Endodermal cell (in vitro differentiated cells): ENCODE measurements at regions not wholly inside any gene's neighbourhood (a gene's known extent, or its start where the extent isn't known, plus 50 kb on each side); places are given as distances from the start of the nearest gene placed in this dataset.

ENCODE experiments used
- DNase-seq: peaks from one replicate; pipeline ENCODE4 v3.0.0-alpha.2; 2017
- H3K27ac ChIP-seq: 2 replicates; pipeline ENCODE4 v1.5.1; 2013; ENCODE audit warnings: mild to moderate bottlenecking, low read depth, low read length, moderate library complexity
- H3K27me3 ChIP-seq: 2 replicates; pipeline ENCODE4 v1.6.1; 2013; ENCODE audit warnings: mild to moderate bottlenecking, low read length, moderate library complexity; ENCODE audit not compliant: insufficient read depth, control insufficient read depth, poor library complexity, severe bottlenecking
- H3K36me3 ChIP-seq: 2 replicates; pipeline ENCODE4 v1.7.0; 2013; ENCODE audit warnings: mild to moderate bottlenecking, low read length, moderate library complexity; ENCODE audit not compliant: control insufficient read depth, insufficient read depth
- H3K4me1 ChIP-seq: one replicate; pipeline ENCODE4 v1.7.0; 2013; ENCODE audit warnings: low read length; ENCODE audit not compliant: control insufficient read depth, insufficient read depth
- H3K4me3 ChIP-seq: 2 replicates; pipeline ENCODE4 v1.5.1; 2013; ENCODE audit warnings: mild to moderate bottlenecking, low read length, moderate library complexity
- H3K9ac ChIP-seq: 2 replicates; pipeline ENCODE4 v1.6.1; 2013; ENCODE audit warnings: mild to moderate bottlenecking, low read length, moderate library complexity; ENCODE audit not compliant: poor library complexity, severe bottlenecking; ENCODE audit errors: extremely low read depth
- H3K9me3 ChIP-seq: 2 replicates; pipeline ENCODE4 v1.6.1; 2013; ENCODE audit warnings: mild to moderate bottlenecking, low read length, moderate library complexity; ENCODE audit not compliant: control insufficient read depth
- H3K27ac Mint-ChIP-seq: 2 replicates; pipeline ENCODE4 v1.8.0; 2020; ENCODE audit warnings: mixed read lengths
- H3K27me3 Mint-ChIP-seq: 2 replicates; pipeline ENCODE4 v1.8.0; 2021; ENCODE audit warnings: mild to moderate bottlenecking, mixed read lengths; ENCODE audit not compliant: insufficient read depth
- H3K36me3 Mint-ChIP-seq: 2 replicates; pipeline ENCODE4 v1.8.0; 2020; ENCODE audit warnings: low read depth, mixed read lengths
- H3K4me1 Mint-ChIP-seq: 2 replicates; pipeline ENCODE4 v1.8.0; 2020; ENCODE audit warnings: mixed read lengths
- H3K4me3 Mint-ChIP-seq: 2 replicates; pipeline ENCODE4 v1.8.0; 2020; ENCODE audit warnings: mild to moderate bottlenecking, moderate library complexity, mixed read lengths
- H3K9me3 Mint-ChIP-seq: 2 replicates; pipeline ENCODE4 v1.8.0; 2020; ENCODE audit warnings: mild to moderate bottlenecking, mixed read lengths
- CTCF ChIP-seq: fragments of 200-600 bp; sonication (generic); conservative IDR thresholded peaks from 2 replicates; pipeline ENCODE4 v1.5.0; 2021; ENCODE audit warnings: antibody characterized with exemption, mild to moderate bottlenecking
- WGBS, 2 experiments: methylation state at CpG; one replicate each; pipeline versions ENCODE4 v1.1.5 to v1.1.7; 2013; ENCODE audit warnings: missing lambda C conversion rate in 2 of 2, mixed read lengths in 1 of 2; ENCODE audit not compliant: insufficient coverage in 1 of 2, insufficient read length in 1 of 2; 5-methylcytosine and 5-hydroxymethylcytosine counted together

GRCh38 chr17:77346765-77347164 lies 206.0 kb downstream of the SEC14L1 start:
- H3K4me1 Mint-ChIP-seq, result peaks cover 5% of the 10 kb centered on the region

GRCh38 chr17:77347544-77347943 lies 206.8 kb downstream of the SEC14L1 start:
- H3K27ac ChIP-seq, result no peak overlapping the region
- no peak overlapping the region for H3K9ac ChIP-seq
- H3K27ac Mint-ChIP-seq, result no peak overlapping the region
- TF ChIP-seq CTCF, result no peak
- peaks cover 7% of the 10 kb centered on the region for H3K36me3 Mint-ChIP-seq
- H3K36me3 ChIP-seq, result no peaks in the 10 kb centered on the region
- no peak for DNase-seq
- H3K27me3 Mint-ChIP-seq, result no peaks in the 10 kb centered on the region
- no peaks in the 10 kb centered on the region for H3K27me3 ChIP-seq
- H3K4me3 Mint-ChIP-seq, result no peak overlapping the region
- H3K4me1 Mint-ChIP-seq, result peaks cover 6% of the 10 kb centered on the region
- 98 to 100% methylated on average over 1 to 4 of the region's 4 CpGs for WGBS, 2 experiments
- H3K4me1 ChIP-seq, result no peaks in the 10 kb centered on the region
- peaks cover 13% of the 10 kb centered on the region for H3K9me3 ChIP-seq
- H3K4me3 ChIP-seq, result no peak overlapping the region
- H3K9me3 Mint-ChIP-seq, result peaks cover 9% of the 10 kb centered on the region

More at GRCh38 chr17:77346765-77347164, 206.0 kb downstream of the SEC14L1 start:
- TF ChIP-seq CTCF, result no peak
- Mint-ChIP-seq H3K36me3 (peaks cover 7% of the 10 kb centered on the region), H3K9me3 (peaks cover 9% of the 10 kb centered on the region), H3K4me3 (no peak overlapping the region), H3K27me3 (no peaks in the 10 kb centered on the region), H3K27ac (no peak overlapping the region)
- Histone ChIP-seq H3K4me1 (no peaks in the 10 kb centered on the region), H3K9me3 (peaks cover 13% of the 10 kb centered on the region), H3K4me3 (no peak overlapping the region), H3K36me3 (no peaks in the 10 kb centered on the region), H3K27me3 (no peaks in the 10 kb centered on the region), H3K9ac (no peak overlapping the region), H3K27ac (no peak overlapping the region)
- 87 to 94% methylated on average over 2 to 3 of the region's 3 CpGs for WGBS, 2 experiments
- DNase-seq, result no peak

- H3K4me3 ChIP-seq, result no peak overlapping the region
- peaks cover 6% of the 10 kb centered on the region for H3K4me1 Mint-ChIP-seq
- H3K4me3 Mint-ChIP-seq, result no peak overlapping the region
- DNase-seq, result no peak
- 87 to 89% methylated on average over 4 to 12 of the region's 12 CpGs for WGBS, 2 experiments
- no peaks in the 10 kb centered on the region for H3K4me1 ChIP-seq
- H3K36me3 Mint-ChIP-seq, result no peaks in the 10 kb centered on the region
- no peak overlapping the region for H3K27ac ChIP-seq
- no peaks in the 10 kb centered on the region for H3K27me3 Mint-ChIP-seq
- H3K9ac ChIP-seq, result no peak overlapping the region
- H3K9me3 ChIP-seq, result peaks cover 6% of the 10 kb centered on the region
- H3K27me3 ChIP-seq, result no peaks in the 10 kb centered on the region
- H3K27ac Mint-ChIP-seq, result no peak overlapping the region
- H3K9me3 Mint-ChIP-seq, result no peaks in the 10 kb centered on the region
- no peak for TF ChIP-seq CTCF
- H3K36me3 ChIP-seq, result no peaks in the 10 kb centered on the region
These were observed 209.4 kb downstream of the SEC14L1 start for GRCh38 chr17:77349976-77350830.
